MCF 10A (cell line): ENCODE measurements at regions not wholly inside any gene's neighbourhood (a gene's known extent, or its start where the extent isn't known, plus 50 kb on each side); places are given as distances from the start of the nearest gene placed in this dataset.

Experiments used
- BruUV-seq: library from RNA; stranded (reverse); fragments of 400-500 nt; replicated peaks from 2 replicates; lab custom pipeline; 2021; lab: Mats Ljungman, UMichigan
- CTCF ChIA-PET: fragments of 300-600 bp; sonication (Branson Sonifier 250); formaldehyde crosslinking; extraction: SDS; loops from one replicate; lab custom pipeline; 2021; ENCODE audit warnings: antibody characterized with exemption, inconsistent platforms; lab: Yijun Ruan, JAX
- POLR2A ChIA-PET: fragments of 300-600, 350-650 bp; sonication (Branson Sonifier 250); formaldehyde crosslinking; extraction: SDS; loops from one replicate; lab custom pipeline; 2020; ENCODE audit warnings: antibody characterized with exemption, inconsistent platforms; lab: Yijun Ruan, JAX
- DNase-seq: peaks from one replicate; pipeline ENCODE4 v3.0.0-alpha.2; 2018; ENCODE audit not compliant: unreplicated experiment
- H3K27ac Mint-ChIP-seq: one replicate; pipeline ENCODE4 v1.8.0; 2022; ENCODE audit warnings: mild to moderate bottlenecking, low read depth, mixed read lengths; ENCODE audit not compliant: unreplicated experiment
- H3K27me3 Mint-ChIP-seq: one replicate; pipeline ENCODE4 v1.8.0; 2022; ENCODE audit warnings: mixed read lengths; ENCODE audit not compliant: insufficient read depth, unreplicated experiment
- H3K36me3 Mint-ChIP-seq: one replicate; pipeline ENCODE4 v1.8.0; 2022; ENCODE audit warnings: mild to moderate bottlenecking, moderate library complexity, mixed read lengths; ENCODE audit not compliant: insufficient read depth, unreplicated experiment
- H3K4me1 Mint-ChIP-seq: one replicate; pipeline ENCODE4 v1.8.0; 2022; ENCODE audit warnings: mixed read lengths; ENCODE audit not compliant: insufficient read depth, unreplicated experiment
- H3K4me3 Mint-ChIP-seq: one replicate; pipeline ENCODE4 v1.8.0; 2022; ENCODE audit warnings: mild to moderate bottlenecking, moderate library complexity, mixed read lengths; ENCODE audit not compliant: unreplicated experiment
- H3K9me3 Mint-ChIP-seq: one replicate; pipeline ENCODE4 v1.8.0; 2022; ENCODE audit warnings: mixed read lengths; ENCODE audit not compliant: unreplicated experiment
- intact Hi-C: fragments of 100-400 bp; cut with micrococcal nuclease; formaldehyde crosslinking; loops from 2 replicates; pipeline ENCODE4 v1.14.1; 2022
- TF ChIP-seq, protein P1 (sequence below): fragments of 200-600 bp; IDR thresholded peaks from one replicate; pipeline ENCODE4 v1.8.0; 2022; ENCODE audit warnings: antibody characterized with exemption, mild to moderate bottlenecking; ENCODE audit not compliant: unreplicated experiment

GRCh38 chr5:146959360-146959759 lies 80.8 kb upstream of the PPP2R2B start:
- peaks cover 20% of the 10 kb centered on the region for H3K27me3 Mint-ChIP-seq
- TF ChIP-seq, protein P1, sequence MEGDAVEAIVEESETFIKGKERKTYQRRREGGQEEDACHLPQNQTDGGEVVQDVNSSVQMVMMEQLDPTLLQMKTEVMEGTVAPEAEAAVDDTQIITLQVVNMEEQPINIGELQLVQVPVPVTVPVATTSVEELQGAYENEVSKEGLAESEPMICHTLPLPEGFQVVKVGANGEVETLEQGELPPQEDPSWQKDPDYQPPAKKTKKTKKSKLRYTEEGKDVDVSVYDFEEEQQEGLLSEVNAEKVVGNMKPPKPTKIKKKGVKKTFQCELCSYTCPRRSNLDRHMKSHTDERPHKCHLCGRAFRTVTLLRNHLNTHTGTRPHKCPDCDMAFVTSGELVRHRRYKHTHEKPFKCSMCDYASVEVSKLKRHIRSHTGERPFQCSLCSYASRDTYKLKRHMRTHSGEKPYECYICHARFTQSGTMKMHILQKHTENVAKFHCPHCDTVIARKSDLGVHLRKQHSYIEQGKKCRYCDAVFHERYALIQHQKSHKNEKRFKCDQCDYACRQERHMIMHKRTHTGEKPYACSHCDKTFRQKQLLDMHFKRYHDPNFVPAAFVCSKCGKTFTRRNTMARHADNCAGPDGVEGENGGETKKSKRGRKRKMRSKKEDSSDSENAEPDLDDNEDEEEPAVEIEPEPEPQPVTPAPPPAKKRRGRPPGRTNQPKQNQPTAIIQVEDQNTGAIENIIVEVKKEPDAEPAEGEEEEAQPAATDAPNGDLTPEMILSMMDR: no peak
- H3K27ac Mint-ChIP-seq: no peak overlapping the region
- no peaks in the 10 kb centered on the region for H3K36me3 Mint-ChIP-seq
- H3K9me3 Mint-ChIP-seq: no peaks in the 10 kb centered on the region
- POLR2A ChIA-PET: interaction anchor here (0.6 kb wide), 1 partner anchor 140 kb away, joined by 3 read pairs; no protein-coding TSS in a partner anchor
- intact Hi-C loops: no loop called here
- H3K4me3 Mint-ChIP-seq: no peak overlapping the region
- H3K4me1 Mint-ChIP-seq: peaks cover 11% of the 10 kb centered on the region
- CTCF ChIA-PET: interaction anchor here (0.5 to 11.6 kb wide), 9 partner anchors 13 to 619 kb away, joined by 3 to 242 read pairs (median 3); no protein-coding TSS in a partner anchor
- no TSS peak for BruUV-seq
- DNase-seq: no peak

DNA sequence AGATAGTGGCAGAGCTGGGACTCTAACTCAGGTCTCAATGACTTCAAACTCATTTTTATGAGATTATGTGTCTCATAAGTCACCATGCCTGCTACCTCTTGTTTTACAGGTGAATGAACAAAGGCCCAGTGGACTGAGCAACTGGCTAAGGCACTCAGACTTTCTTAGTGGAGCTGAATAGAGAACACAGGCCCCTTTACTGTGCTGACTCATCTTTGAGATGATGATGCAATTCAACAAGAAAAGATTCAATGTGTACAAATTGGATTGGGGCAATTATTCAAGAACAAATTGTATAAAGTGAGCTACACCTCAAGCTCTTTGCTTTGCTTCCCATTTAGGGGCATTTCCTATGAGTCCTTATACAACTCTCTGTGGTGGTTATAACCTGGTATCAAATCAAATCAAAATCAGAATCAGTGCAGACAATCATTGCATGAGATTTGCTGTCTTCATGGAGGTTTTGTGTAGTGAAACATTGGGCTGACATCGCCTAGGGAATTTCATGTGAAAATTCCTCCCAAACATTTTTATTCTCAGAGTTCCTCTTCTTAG lies 84.3 kb upstream of the PPP2R2B start:
- POLR2A ChIA-PET: no interaction called here
- intact Hi-C loops: loop anchor here (10.0 kb wide), 1 partner anchor 612 kb away; no protein-coding TSS in a partner anchor
- H3K27me3 Mint-ChIP-seq: peaks cover under 1% of the 10 kb centered on the region
- no TSS peak for BruUV-seq
- H3K9me3 Mint-ChIP-seq: no peaks in the 10 kb centered on the region
- DNase-seq: peak; percentile 74
- H3K36me3 Mint-ChIP-seq: no peaks in the 10 kb centered on the region
- TF ChIP-seq, protein P1: no peak
- no peak overlapping the region for H3K27ac Mint-ChIP-seq
- peaks cover 11% of the 10 kb centered on the region for H3K4me1 Mint-ChIP-seq
- H3K4me3 Mint-ChIP-seq: no peak overlapping the region
- CTCF ChIA-PET: interaction anchor here (0.7 to 12.0 kb wide), 7 partner anchors 16 to 436 kb away, joined by 3 to 485 read pairs (median 9); no protein-coding TSS in a partner anchor

GRCh38 chr5:146965761-146966659 lies 87.5 kb upstream of the PPP2R2B start:
- BruUV-seq: no TSS peak
- no peaks in the 10 kb centered on the region for H3K9me3 Mint-ChIP-seq

More at GRCh38 chr5:146965761-146966659, 87.5 kb upstream of the PPP2R2B start:
- Mint-ChIP-seq H3K4me3 (no peak overlapping the region), H3K4me1 (peaks cover 11% of the 10 kb centered on the region), H3K36me3 (no peaks in the 10 kb centered on the region), H3K27ac (no peak overlapping the region), H3K27me3 (peaks cover 24% of the 10 kb centered on the region)
- intact Hi-C loops: loop anchor here (1.0 to 10.0 kb wide), 6 partner anchors 222 to 609 kb away; no protein-coding TSS in a partner anchor
- POLR2A ChIA-PET: interaction anchor here (0.5 to 1.3 kb wide), 7 partner anchors 213 to 426 kb away, joined by 3 to 5 read pairs (median 3); no protein-coding TSS in a partner anchor
- TF ChIP-seq, protein P1: peak; percentile 89
- CTCF ChIA-PET: interaction anchor here (0.6 to 12.0 kb wide), 116 partner anchors 9 to 804 kb away, joined by 3 to 485 read pairs (median 4); partner anchors contain the start of gene GPR151
- DNase-seq: peak; percentile 89
